Skin epidermis (tissue), 12 donors: ENCODE measurements at regions not wholly inside any gene's neighbourhood (a gene's known extent, or its start where the extent isn't known, plus 50 kb on each side); places are given as distances from the start of the nearest gene placed in this dataset.

ENCODE experiments used
- H3K27ac ChIP-seq, 21 experiments: fragments of 200-600 bp; sonication (generic) in 11 of 21; one replicate each; pipeline ENCODE4 v1.5.0; 2020; ENCODE audit warnings: mild to moderate bottlenecking in 3 of 21, inconsistent platforms in 2 of 21, moderate library complexity in 2 of 21
- H3K4me3 ChIP-seq, 7 experiments: fragments of 200-600 bp; sonication (generic) in 2 of 7; one replicate each; pipeline ENCODE4 v1.5.0; 2020; ENCODE audit warnings: inconsistent platforms in 2 of 7, mild to moderate bottlenecking in 2 of 7, moderate library complexity in 1 of 7

DNA sequence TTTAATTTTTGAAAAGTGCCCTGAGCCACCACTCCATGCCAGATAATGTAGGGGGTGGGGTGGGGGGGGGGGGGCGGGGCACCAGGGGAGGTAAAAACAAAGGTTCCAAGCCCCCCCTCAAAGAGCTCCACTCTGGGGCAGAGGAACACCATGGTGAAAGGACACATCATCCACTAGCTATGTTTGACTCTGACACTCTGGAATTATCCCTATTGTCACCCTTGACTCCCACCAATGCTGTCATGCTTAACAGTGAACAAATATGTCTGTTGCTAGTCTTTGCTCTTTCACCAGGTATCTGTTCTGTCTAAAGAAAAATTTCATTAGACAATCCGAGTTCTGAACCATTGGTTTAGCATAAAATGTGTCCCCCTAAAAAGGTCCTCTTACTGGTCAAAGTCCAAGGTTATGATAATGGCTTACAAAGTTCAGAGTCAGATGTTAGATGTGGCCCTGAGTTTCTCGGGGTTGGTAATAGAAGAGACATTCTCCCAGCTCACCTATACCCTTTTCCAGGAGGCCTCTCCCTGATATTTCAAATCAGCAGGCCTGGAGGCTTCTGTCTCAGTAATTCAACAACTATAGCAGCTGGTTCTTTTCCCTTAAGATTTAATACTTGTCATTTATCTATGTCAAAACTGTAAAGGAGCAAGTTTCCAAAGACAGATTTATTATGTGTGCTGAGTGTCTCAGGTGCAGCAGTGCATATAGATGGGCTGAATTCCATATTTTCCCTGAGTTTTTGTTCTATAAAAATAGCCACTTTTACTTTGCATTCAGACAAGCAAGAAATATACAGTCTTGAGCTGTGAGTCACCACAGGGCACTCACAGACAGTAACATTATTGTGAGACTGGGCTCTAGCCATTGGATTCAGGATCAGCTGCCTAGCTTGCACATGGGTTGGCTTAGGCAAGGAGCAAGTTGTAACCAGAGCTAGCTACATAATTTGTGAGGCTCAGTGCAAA is 174.1 kb downstream of the CSNK2A3 start:
- Histone ChIP-seq H3K27ac (peak overlapping the region in 2 of 21 experiments; percentile 1 to 12), H3K4me3 (no peak overlapping the region)

DNA sequence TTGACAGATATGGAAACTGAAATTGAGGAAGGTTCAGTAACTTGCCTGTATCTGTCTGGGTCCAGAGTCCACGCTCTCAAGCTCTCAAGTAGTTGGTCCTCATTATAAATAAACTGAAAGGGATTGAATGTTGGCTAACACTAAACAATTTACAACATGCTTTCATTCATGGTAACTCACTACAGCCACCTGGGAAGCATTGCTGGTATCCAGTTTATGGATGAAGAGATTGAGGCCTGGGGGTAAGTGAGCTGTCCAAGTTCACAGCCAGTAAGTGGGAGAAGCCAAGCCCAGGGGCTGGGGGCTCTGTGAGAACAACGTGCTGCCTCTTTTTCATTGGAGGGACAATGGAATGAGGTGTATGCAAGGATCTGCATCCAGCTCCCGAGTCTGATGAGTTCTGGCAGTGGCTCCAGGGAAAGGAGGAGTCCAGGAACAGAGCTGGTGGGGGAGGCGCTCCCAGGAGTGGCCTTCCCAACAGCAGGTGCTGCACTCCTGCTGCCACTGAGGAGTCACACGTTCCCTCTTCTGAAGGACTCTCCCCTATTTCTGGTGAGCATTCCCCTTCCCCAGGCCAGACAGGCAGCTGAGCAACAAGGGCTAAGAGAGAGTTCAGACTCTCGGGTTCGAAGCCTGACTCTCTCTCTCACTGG is 175.8 kb downstream of the CSNK2A3 start:
- no peak overlapping the region for H3K4me3 ChIP-seq
- H3K27ac ChIP-seq: no peak overlapping the region

DNA sequence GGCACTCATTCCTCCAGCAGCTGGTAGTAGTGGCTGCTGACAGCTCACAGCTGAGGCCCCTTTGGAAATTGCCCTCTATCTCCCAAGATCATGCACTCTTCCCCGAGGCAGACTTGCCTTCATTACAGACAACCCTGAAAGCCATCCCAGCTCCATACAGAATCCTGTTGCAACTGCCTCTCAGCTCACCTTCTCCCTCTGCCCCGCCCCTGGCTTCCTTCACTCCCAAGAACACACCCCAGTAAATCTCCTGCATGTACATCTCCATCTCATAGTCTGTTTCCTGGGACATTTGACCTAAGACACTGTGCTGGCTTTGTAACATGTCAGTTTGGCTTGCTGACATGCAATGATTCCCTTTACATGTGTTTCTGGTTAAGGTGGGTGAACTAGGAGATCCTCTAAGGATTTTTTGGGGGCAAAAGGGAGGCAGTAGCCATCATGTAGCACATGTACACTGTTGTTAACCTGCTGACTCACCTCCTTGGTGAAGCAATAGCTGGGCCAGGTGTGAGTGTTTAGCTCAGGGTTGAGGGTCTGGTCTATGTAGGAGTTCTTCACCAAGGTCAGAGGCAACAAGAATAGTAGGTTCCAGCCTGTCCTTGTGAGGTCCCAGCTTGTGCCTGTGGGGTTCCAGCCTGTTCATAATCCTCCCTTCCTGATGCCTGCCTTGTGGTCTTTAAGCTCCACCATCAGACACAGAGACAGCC is 179.6 kb downstream of the CSNK2A3 start:
- Histone ChIP-seq H3K4me3 (no peak overlapping the region), H3K27ac (no peak overlapping the region)

DNA sequence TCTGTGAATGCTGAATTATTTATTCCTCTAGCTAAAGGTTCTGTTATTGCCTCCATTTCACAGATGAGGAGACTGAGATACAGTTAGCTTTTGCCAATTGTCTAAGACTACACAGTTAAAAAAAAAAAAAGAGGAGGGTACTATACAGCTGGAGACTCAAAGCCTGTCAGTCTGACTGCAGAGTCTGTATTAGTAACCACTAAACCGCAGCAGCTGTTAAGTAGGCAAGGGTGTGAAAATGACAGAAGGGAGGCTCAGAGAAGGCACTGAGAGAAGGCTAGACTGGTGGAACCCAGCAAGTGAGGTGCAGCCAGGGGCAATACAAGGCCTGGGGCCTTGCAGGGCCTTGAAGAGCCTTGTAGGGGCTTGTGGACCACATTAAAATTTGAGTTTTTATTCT is 181.2 kb downstream of the CSNK2A3 start:
- no peak overlapping the region for H3K27ac ChIP-seq
- no peak overlapping the region for H3K4me3 ChIP-seq

DNA sequence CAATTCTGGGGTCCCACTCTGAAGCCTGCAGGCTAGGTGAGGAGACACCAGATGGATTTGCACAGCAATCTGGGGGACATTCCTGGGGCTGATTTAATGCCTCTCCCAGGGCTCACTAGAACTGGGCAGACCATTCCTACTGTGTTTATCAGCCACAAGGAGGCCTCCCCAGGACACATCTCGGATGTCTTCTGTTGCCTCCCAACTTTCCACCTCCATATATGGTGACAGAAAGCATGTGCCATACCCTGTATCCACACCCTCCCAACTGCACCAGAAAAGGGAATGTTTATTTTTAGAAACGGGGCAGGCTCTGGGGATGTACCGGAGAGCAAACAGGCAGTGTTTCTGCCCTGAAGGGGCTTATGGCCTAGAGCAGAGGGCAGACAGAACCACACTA is 181.8 kb downstream of the CSNK2A3 start:
- H3K27ac ChIP-seq: no peak overlapping the region
- no peak overlapping the region for H3K4me3 ChIP-seq

DNA sequence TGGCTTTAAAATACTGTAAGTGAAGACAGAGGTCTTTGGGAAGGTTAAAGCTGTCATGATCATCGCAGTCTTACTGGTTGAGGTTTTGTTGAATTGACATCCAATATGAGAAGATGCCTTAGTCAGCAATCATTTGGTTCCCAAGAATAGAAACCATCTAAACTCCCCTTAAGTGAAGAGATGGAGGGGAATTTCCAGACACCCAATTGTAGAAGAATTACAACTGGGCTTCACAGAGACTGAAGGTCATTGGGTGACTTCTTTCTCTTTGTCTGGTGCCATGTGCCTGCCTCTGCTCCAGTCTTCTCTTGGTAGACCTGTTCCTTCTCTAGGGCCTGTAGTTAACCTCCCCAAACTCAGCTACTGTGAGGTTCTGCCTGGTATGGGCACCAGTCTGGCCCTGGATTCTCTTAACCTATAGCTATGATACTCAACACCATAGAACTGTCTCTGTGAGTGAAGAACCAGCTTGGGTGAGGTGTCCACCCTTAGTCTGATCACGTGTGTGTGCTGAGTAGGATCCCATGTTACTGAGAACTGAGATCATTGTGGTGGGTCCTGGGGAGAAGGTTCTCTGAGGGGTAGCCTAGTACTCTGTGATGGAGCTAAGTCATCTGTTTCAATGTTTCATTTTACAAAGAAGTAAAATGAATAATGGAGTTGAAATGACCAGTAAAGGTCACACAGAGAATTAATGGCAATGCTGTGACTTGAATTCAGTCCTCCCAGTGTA is 182.5 kb downstream of the CSNK2A3 start:
- Histone ChIP-seq H3K4me3 (no peak overlapping the region), H3K27ac (no peak overlapping the region)

DNA sequence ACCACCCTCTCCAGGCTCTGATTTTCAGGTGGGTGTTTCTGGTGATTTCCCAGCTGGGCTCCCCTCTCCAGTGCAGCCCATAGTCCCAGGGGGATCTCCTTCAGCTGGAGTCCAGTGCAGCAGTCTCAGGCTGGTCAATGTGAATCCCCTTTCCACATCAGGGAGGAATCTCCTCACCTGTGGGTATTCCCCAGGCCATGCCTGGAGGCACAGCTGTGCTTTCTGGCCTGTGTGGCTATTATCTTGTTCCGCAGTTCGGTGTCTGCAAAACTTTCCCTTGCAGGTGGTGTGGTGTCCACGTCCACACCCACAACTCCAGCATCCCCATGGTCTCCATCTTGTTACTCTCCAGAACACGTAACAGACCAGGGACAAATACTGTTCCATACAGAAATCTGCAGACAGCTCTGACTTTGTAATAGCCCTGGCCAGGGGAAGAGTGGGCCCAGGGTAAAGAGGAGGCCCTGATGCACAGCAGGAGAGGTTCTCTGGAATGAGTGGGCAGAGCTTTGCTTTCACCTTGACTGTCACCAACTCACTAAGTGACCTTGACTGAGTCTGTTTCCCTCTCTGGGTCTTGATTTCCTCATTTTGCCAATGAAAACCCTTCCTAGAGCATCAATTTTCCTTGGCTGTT is 183.2 kb downstream of the CSNK2A3 start:
- Histone ChIP-seq H3K27ac (no peak overlapping the region), H3K4me3 (no peak overlapping the region)

DNA sequence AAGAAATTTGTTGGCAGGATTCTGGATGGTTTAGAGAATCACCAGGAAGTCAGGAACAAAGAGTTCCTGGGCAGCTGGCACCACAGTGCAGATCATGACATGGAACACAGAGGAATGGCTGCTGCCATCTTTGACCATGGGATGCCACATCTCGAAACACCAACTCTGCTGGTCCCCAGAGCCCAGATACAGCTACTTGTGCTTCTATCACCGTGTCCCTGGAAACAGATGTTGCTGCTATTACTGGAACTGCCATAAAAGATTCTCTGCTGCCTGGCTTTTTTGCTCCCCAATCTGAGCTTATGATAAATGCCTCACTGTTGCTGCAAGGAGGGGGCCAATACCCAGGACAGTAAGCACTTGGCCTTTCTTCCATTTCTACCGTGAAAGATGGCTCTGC is 185.2 kb downstream of the CSNK2A3 start:
- no peak overlapping the region for H3K27ac ChIP-seq

DNA sequence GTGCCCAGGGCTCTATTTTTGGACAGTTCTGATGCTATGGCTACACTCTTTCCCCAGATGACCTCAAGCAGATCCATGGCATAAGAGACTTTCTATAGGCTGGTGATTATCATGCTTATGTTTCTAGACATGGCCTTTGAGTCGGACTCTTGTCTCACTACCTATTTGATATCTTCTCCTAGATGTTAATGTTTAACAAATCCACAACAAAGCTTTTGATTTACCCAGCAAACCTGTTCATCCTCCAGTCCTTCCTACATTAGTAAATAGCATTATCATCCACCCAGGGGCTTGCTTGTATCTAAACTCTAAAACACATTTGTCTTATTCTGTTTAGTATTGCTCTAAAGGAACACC is 188.7 kb downstream of the CSNK2A3 start:
- no peak overlapping the region for H3K27ac ChIP-seq
- no peak overlapping the region for H3K4me3 ChIP-seq

More for the DNA sequence above, 185.2 kb downstream of the CSNK2A3 start:
- H3K4me3 ChIP-seq: no peak overlapping the region

DNA sequence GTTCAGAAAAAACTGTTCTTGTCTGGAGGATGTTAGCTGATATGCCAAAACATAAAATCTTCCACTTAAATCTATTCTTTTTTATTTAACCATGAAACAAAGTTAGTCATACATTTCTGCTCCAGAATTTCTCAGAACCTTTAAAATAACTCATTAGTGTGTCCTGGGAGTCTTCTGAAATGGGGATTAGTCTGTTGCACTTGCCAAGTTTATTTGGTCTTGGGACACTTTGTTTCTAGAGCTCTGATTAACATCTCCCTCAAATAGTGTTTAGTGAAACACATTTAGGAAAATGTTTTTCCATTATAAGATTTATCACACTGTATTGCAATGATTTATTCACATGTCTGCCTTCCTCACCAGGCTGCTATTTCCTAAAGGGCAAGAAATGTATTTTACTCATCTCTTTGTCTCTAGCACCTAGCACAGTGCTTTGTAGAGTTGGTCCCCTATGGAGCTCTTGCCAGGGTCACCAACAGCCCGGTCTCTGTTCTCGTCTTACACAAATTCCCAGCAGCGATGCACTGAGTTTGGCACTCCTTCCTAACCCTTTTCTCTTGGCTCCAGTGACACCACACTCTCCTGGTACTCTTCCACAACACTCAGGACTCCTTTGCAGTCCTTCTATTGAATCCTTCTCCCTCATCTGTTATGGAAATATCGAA is 189.2 kb downstream of the CSNK2A3 start:
- no peak overlapping the region for H3K27ac ChIP-seq
- no peak overlapping the region for H3K4me3 ChIP-seq

DNA sequence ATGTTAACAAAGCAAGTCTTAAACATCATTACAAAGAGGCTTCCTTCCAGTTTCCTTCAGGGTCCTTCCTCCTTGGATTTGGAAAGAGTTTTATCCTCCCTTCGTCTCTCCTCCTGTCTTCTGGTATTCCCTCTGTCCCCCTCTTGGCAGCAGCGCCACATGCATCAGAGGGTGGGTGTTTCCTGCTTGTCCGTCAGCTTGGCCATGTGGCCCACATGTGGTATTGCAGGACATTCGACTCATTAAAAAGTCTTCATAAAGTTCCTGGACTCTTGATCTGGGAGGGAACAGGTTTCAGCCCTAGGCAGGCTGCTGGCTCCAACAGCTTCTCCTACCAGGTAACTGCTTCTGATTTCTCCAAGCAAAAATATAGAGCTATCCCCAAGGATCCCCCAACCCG is 189.8 kb downstream of the CSNK2A3 start:
- H3K27ac ChIP-seq: no peak overlapping the region
- no peak overlapping the region for H3K4me3 ChIP-seq

DNA sequence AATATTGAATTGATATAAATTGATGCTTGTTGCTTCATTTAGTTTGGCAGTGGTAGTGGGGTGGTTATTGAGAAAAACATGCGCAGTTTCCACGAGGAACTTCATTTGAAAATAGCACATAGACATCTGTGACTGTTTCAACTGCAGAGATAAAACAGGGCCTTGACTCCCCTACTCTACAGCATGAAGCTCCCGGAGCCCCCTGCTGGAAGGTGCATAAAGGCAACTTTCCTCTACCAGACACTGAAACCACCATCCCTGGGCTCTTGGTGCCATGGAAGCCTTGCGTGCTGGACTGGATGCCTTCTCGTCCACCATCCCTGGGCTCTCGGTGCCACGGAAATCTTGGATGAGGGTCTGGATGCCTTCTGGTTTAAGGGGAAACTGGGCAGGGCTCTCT is 195.9 kb downstream of the CSNK2A3 start:
- Histone ChIP-seq H3K27ac (no peak overlapping the region), H3K4me3 (no peak overlapping the region)

DNA sequence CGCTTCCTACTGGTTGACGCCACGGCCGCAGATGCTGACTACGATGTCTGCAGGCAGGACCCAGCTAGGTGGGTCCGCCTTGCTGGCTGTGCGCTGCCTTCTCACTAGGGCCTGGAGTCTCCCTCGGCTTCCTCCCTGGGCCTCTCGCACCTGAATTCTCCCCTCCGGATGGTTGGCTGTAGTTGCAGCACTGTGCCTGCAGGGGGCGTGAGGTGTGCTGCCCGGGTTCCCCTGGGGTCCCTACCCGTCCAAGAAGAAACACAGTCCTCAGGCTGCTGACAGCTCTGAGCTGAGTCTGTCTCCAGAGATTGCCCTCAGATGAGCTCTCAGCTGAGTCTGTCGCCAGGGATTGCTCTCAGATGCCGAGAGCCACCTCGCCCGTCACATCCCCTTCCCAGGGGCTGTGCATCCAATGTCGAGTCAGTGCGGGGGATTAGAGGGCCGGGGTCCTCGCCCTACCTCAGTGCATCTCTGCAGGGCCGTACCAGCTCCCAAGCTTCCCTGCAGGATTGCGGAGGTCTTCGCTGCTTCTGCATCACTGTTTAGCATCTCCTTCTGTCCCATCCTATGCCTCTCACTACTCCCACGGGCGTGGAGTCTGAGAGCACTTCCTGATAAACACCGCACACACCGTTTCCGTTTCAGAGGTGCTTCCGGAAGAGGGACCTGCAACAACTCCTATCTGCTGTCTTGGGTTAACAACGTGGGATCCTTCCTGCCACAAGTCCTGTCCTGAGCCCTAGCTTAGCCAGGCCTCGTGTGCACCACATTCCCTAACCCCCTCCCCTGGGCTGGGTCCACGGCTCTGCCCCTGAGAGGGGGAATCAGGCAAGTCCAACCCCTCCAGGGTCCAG is 196.9 kb downstream of the CSNK2A3 start:
- Histone ChIP-seq H3K27ac (no peak overlapping the region), H3K4me3 (peak overlapping the region in 1 of 7 experiments; percentile 3)

DNA sequence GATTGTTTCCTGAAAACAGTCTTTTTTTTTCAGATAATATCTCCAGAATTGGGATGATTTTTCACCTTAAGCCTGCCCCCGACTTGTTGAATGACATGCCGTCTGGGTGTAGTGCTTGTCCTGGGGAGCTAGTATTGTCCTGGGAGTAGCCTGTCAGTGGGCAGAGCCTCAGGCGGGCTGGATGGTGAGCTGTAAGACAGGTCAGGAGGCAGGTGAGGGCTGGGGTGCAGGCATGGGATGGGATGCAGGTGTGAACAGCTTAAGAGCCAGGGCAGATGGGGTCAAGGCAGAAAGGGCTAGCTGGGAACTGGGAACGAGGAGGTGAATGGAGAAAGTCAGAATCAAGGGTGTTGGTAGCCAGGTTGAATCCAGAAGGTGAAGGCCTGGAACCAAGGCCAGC is 200.2 kb downstream of the CSNK2A3 start:
- no peak overlapping the region for H3K27ac ChIP-seq
- no peak overlapping the region for H3K4me3 ChIP-seq

DNA sequence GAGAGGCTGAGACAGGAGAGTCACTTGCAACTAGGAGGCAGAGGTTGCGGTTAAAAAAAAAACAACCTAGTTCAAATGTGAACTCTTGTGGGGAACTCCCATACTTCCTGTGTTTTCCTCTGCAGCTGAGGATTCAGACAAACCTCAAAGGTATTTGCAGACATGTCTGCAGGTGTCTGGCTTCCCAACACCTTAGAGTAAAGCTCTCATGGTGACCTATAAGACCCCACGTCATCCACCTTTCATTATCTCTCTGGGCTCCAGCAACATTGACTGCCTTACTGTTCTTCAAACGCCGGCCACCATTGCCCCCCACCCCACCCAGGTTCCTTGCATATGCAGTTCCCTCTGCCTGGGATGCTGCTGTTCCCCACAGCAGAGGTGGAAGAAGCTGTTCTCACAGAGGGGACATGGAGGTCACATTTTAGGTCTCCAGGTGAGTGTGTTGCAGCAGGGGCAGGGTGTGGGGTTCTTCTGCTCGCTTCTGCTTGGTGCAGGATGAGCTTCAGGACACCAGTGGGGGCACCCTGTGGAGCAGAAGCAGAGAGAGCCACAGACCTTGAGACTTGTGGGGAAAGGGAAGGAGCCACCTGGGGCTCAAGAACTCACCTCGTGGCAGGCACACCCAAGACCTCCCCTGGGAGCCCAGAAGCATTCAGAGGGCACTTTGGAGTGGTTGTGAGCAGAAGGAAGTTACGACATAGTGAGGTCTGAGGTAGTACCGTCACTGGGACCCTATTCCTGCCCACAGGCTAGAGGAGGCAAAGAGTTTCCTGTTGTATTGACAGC is 203.2 kb downstream of the CSNK2A3 start:
- H3K27ac ChIP-seq: peak overlapping the region in 1 of 21 experiments; percentile 33
- H3K4me3 ChIP-seq: no peak overlapping the region

DNA sequence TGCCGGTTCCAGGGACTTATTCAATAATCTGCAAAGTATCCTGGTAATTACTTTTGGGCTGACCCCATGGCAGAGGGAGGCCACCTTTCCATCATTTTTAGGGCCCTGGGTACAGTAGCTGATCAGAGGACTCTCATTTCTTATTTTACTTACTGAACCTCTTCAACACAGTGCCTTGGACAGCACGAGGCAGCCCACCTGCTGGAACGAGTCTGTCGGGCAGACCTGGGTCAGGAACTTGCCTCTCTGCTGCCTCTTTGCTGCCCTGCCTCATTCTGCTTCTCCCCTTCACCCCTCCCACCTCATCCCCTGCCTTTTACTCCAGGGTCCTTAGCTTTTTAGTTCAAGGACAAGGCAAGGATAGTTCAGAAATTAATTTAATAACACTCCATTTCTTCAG is 204.5 kb downstream of the CSNK2A3 start:
- Histone ChIP-seq H3K4me3 (no peak overlapping the region), H3K27ac (peak overlapping the region in 6 of 21 experiments; percentile 4 to 63 (median 38))

DNA sequence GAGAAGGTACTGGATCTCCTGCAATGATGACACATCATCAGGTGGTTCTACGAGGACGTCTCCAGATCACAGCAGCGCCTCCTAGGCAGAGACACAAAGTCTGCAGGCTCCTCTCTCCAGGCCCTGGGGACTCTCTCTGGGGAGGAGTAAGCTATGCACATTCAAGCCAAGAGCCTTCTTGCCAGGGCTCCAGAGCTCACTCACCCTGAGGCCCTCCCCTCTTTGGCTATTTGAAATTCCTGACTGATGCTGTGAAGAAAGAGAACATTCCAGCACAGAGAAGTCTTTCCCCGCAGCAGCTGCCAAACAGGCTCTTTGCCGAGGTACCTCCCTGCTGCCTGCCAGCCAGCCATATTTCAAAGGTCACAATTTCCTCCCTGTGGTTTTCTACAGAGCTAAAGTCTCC is 204.9 kb downstream of the CSNK2A3 start:
- Histone ChIP-seq H3K4me3 (no peak overlapping the region), H3K27ac (peak overlapping the region in 1 of 21 experiments; percentile 63)
